ENCODE measurements at regions not wholly inside any gene's neighbourhood (a gene's known extent, or its start where the extent isn't known, plus 50 kb on each side); places are given as distances from the start of the nearest gene placed in this dataset.

GRCh38 chr3:43159131-43159875, 53.4 kb upstream of the POMGNT2 start:
- DNase-seq (ENCODE audit: low read depth, low spot score): no peak
- peaks cover 12% of the 10 kb centered on the region for H3K4me1 ChIP-seq (ENCODE audit: control insufficient read depth, extremely low read depth, insufficient read depth, low read length)
- no peak overlapping the region for H2AFZ ChIP-seq (ENCODE audit: low read depth, low read length)

More at GRCh38 chr3:43159131-43159875, 53.4 kb upstream of the POMGNT2 start:
- Histone ChIP-seq H3K9me1 (replicated peaks; ENCODE audit: control insufficient read depth, extremely low read depth, insufficient read depth, low read length) (no peaks in the 10 kb centered on the region), H3K9ac (replicated peaks; ENCODE audit: extremely low read depth, insufficient read depth, low read length) (no peak overlapping the region), H3K9me3 (replicated peaks; ENCODE audit: control insufficient read depth, insufficient read depth, low read length) (no peaks in the 10 kb centered on the region), H3K27me3 (ENCODE audit: control insufficient read depth in 2 of 2, insufficient read depth in 2 of 2, low read length in 2 of 2) (no peaks in the 10 kb centered on the region), H3K36me3 (ENCODE audit: control insufficient read depth in 2 of 2, extremely low read depth in 1 of 2, insufficient read depth in 2 of 2, low read length in 2 of 2) (no peaks in the 10 kb centered on the region), H3K79me2 (ENCODE audit: control insufficient read depth, insufficient read depth, low read length) (no peaks in the 10 kb centered on the region), H4K20me1 (replicated peaks; ENCODE audit: control insufficient read depth, extremely low read depth, insufficient read depth, low read length) (no peaks in the 10 kb centered on the region), H3K4me3 (replicated peaks in 1 of 3; ENCODE audit: insufficient read depth in 1 of 3, low read depth in 1 of 3, low read length in 3 of 3) (no peak overlapping the region), H3K27ac (ENCODE audit: insufficient read depth, low read depth, low read length) (no peak overlapping the region), H3K4me2 (ENCODE audit: insufficient read depth, low read length) (no peak overlapping the region)
- no TSS peak for BruUV-seq (replicated peaks)
- no peak for TF ChIP-seq MYC (IDR thresholded peaks at IDR 0.05; ENCODE audit: low read depth, low read length)
- no peak for TF ChIP-seq JUN (IDR thresholded peaks at IDR 0.05; ENCODE audit: borderline replicate concordance, insufficient read depth, insufficient read length, low read depth)
- TF ChIP-seq GATA2 (IDR thresholded peaks at IDR 0.05; ENCODE audit: insufficient read depth, insufficient read length, low read depth, low read length): no peak
- TF ChIP-seq POLR2A (IDR thresholded peaks at IDR 0.05; ENCODE audit: low read depth, low read length): no peak
- TF ChIP-seq FOS (IDR thresholded peaks at IDR 0.05; ENCODE audit: borderline replicate concordance, insufficient read depth, low read length): no peak
- no peak for TF ChIP-seq MAX (IDR thresholded peaks at IDR 0.05; ENCODE audit: insufficient read depth, insufficient read length)
- no peak for TF ChIP-seq CTCF (IDR thresholded peaks at IDR 0.05; ENCODE audit: extremely low read depth in 1 of 2, insufficient read depth in 1 of 2, low read depth in 1 of 2, low read length in 2 of 2)
- no peak for TF ChIP-seq EZH2 (IDR thresholded peaks at IDR 0.05; ENCODE audit: borderline replicate concordance, low read depth, low read length, severe bottlenecking)
- TF ChIP-seq POLR2AphosphoS5 (IDR thresholded peaks at IDR 0.05; ENCODE audit: insufficient read depth, low read depth, low read length): no peak
- dilution Hi-C loops (cut with MboI; ENCODE audit: extremely low pct_ligation_motif_present, low sequenced_read_pairs) (no loop called here), intact Hi-C loops (cut with micrococcal nuclease) (loop anchor here (10.0 kb wide), 1 partner anchor 1035 kb away; no protein-coding TSS in a partner anchor)
- FAIRE-seq: no peak
- POLR2A ChIA-PET: no interaction called here
- CTCF ChIA-PET: no interaction called here
